Esophagus muscularis mucosa (tissue), 4 donors: ENCODE measurements at regions not wholly inside any gene's neighbourhood (a gene's known extent, or its start where the extent isn't known, plus 50 kb on each side); places are given as distances from the start of the nearest gene placed in this dataset.
"Not testable (repeated sequence)": the region's sequence is repeated elsewhere in the genome, so short reads cannot be mapped to it uniquely, and the experiment has no call there.

Experiments
- DNase-seq: peaks from one replicate; pipeline ENCODE4 v3.0.0-alpha.2; 2017; ENCODE audit errors: extremely low spot score
- H3K27ac ChIP-seq, 4 donors: fragments of 200-600 bp; sonication (generic); replicated peaks in 1 of 4; 1 replicate in 3 of 4; 2 replicates in 1 of 4; pipeline ENCODE4 v1.5.1; 2016 to 2019; ENCODE audit warnings: mild to moderate bottlenecking in 1 of 4
- H3K27me3 ChIP-seq, 4 donors: fragments of 200-600 bp; sonication (generic); one replicate each; pipeline versions ENCODE4 v1.5.1 to v1.6.0; 2016 to 2019
- H3K36me3 ChIP-seq, 4 donors: fragments of 200-600 bp; sonication (generic); one replicate each; pipeline ENCODE4 v1.5.1; 2016 to 2019
- H3K4me1 ChIP-seq, 4 donors: fragments of 200-600 bp; sonication (generic); one replicate each; pipeline ENCODE4 v1.5.1; 2016 to 2019
- H3K4me3 ChIP-seq, 4 donors: fragments of 200-600 bp; sonication (generic); 1 replicate in 2 of 4; 2 replicates in 2 of 4; pipeline ENCODE4 v1.5.1; 2016 to 2019; ENCODE audit warnings: mild to moderate bottlenecking in 4 of 4, moderate library complexity in 1 of 4
- H3K9me3 ChIP-seq, 4 donors: fragments of 200-600 bp; sonication (generic); 1 replicate in 3 of 4; 2 replicates in 1 of 4; pipeline ENCODE4 v1.5.1; 2016 to 2019
- CTCF ChIP-seq, 3 experiments: fragments of 200-600 bp in 2 of 3; fragments of 450-650 bp in 1 of 3; sonication (generic) in 2 of 3; IDR thresholded peaks; one replicate each; pipeline ENCODE4 v1.5.1; 2017 to 2019; ENCODE audit warnings: antibody characterized with exemption in 3 of 3, mild to moderate bottlenecking in 2 of 3, moderate library complexity in 1 of 3
- EP300 ChIP-seq: sonication (generic); formaldehyde crosslinking; IDR thresholded peaks from one replicate; pipeline ENCODE4 v1.6.1; 2017; ENCODE audit warnings: antibody characterized with exemption
- POLR2A ChIP-seq: fragments of 450-650 bp; IDR thresholded peaks from one replicate; pipeline ENCODE4 v1.6.1; 2017; ENCODE audit warnings: antibody characterized with exemption, moderate library complexity, mild to moderate bottlenecking, low read depth
- POLR2AphosphoS5 ChIP-seq, 2 donors: sonication (generic); formaldehyde crosslinking; IDR thresholded peaks; one replicate each; pipeline ENCODE4 v1.6.1; 2017; ENCODE audit warnings: antibody characterized with exemption in 2 of 2
- WGBS: methylation state at CpG from one replicate; pipeline ENCODE4 v1.1.5; 2018; 5-methylcytosine and 5-hydroxymethylcytosine counted together
- intact Hi-C: fragments of 100-400 bp; cut with DNase I; formaldehyde crosslinking; loops from one replicate; pipeline ENCODE4 v1.15.1; 2023

DNA sequence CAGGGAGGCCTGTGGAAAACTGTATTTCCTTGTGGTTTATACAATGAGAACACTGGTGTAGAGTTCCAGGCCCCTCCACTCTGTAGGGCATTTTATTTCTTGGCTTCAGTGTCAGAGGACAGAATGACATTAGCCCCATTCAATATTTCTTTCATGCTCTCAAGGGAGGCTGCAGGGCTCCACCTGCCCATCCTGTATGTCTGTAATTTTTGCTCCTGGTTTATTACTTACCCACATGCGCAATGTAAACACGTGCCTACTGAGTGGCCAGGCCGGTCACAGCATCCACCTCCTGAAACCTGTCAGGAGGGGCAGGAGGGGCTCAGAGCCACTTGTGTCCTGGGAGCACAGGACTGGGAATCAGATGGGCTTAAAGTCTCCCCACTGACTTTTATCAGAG is 82.4 kb downstream of the GADD45G start:
- no peaks in the 10 kb centered on the region for H3K9me3 ChIP-seq
- H3K4me3 ChIP-seq, result no peak overlapping the region
- WGBS, result 87% methylated on average over 3 of the region's 3 CpGs
- H3K36me3 ChIP-seq, result no peaks in the 10 kb centered on the region
- intact Hi-C loops, result no loop called here
- TF ChIP-seq EP300 (no peak), POLR2A (no peak), POLR2AphosphoS5 (IDR thresholded peaks at IDR 0.05) (no peak), CTCF (IDR thresholded peaks at IDR 0.05) (no peak)
- peaks cover 0 to 18% (median 0%) of the 10 kb centered on the region in 4 donors for H3K4me1 ChIP-seq
- H3K27me3 ChIP-seq, result no peaks in the 10 kb centered on the region
- DNase-seq, result no peak
- no peak overlapping the region for H3K27ac ChIP-seq

DNA sequence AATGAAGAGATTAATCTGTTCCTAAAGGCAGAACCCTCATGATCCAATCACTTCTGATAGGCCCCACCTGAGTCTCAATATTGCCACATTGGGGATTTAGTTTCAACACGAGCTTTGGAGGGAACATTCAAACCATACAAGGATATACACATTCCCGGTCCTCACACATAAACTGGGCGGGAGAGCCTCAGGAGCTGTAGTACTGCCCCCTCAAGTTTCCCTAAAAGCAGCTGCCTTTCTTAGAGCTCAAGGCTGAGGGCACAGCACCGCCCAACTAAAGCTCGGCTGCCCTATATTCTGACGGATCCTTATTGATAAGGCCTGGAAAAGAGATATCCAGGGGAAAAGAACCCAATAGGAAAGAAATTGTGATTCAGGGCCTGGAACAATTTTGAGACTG is 83.0 kb downstream of the GADD45G start:
- WGBS, result 88% methylated on average over 6 of the region's 6 CpGs
- Histone ChIP-seq H3K9me3 (no peaks in the 10 kb centered on the region), H3K27ac (no peak overlapping the region), H3K4me3 (no peak overlapping the region), H3K27me3 (no peaks in the 10 kb centered on the region), H3K36me3 (no peaks in the 10 kb centered on the region), H3K4me1 (peaks cover 0 to 18% (median 0%) of the 10 kb centered on the region in 4 donors)
- intact Hi-C loops, result no loop called here
- DNase-seq, result no peak
- TF ChIP-seq EP300 (no peak), POLR2A (no peak), POLR2AphosphoS5 (IDR thresholded peaks at IDR 0.05) (no peak), CTCF (IDR thresholded peaks at IDR 0.05) (no peak)

- intact Hi-C loops, H3K4me3 ChIP-seq, H3K27ac ChIP-seq, H3K9me3 ChIP-seq, DNase-seq, H3K36me3 ChIP-seq, H3K27me3 ChIP-seq: not testable (repeated sequence)
- H3K4me1 ChIP-seq, result peaks cover 0 to 13% (median 0%) of the 10 kb centered on the region in 4 donors
- 76% methylated on average over 5 of the region's 5 CpGs for WGBS
These were observed 84.5 kb downstream of the GADD45G start for GRCh38 chr9:89689321-89689720.

GRCh38 chr9:89690334-89690912 is 85.6 kb downstream of the GADD45G start:
- peaks cover 0 to 7% (median 0%) of the 10 kb centered on the region in 4 donors for H3K4me1 ChIP-seq
- TF ChIP-seq POLR2AphosphoS5 (IDR thresholded peaks at IDR 0.05) (no peak), CTCF (IDR thresholded peaks at IDR 0.05) (no peak), EP300 (no peak), POLR2A (no peak)
- H3K27me3 ChIP-seq, result no peaks in the 10 kb centered on the region
- 78% methylated on average over 3 of the region's 3 CpGs for WGBS
- no peaks in the 10 kb centered on the region for H3K36me3 ChIP-seq
- no peak overlapping the region for H3K27ac ChIP-seq
- no peaks in the 10 kb centered on the region for H3K9me3 ChIP-seq
- H3K4me3 ChIP-seq, result no peak overlapping the region
- intact Hi-C loops, result no loop called here
- no peak for DNase-seq

DNA sequence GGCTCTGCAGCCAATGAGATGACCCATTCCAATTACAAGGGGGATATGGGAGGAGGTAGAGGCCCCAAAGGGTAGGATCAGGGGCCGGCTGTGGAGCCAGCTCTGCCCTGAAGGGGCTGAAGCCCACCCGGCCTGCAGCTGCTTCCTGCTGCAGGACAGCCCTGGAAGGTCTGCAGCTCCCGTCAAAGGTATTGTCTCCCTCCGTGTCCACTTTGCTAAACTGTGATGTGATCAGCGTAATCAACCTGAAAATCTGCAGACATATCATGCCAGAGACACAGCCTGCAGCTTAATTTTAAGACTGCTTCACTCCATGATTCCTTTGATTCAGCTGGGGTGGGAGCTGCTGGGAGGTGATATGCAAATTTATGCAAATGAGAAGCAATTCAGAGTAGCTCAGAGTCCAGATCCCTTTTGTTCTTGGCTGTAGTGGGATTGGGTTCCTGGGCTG is 90.7 kb downstream of the GADD45G start:
- TF ChIP-seq POLR2AphosphoS5 (IDR thresholded peaks at IDR 0.05) (no peak), POLR2A (no peak), EP300 (no peak), CTCF (IDR thresholded peaks at IDR 0.05) (no peak)
- Histone ChIP-seq H3K36me3 (no peaks in the 10 kb centered on the region), H3K27me3 (no peaks in the 10 kb centered on the region), H3K4me1 (no peaks in the 10 kb centered on the region), H3K9me3 (no peaks in the 10 kb centered on the region), H3K4me3 (no peak overlapping the region), H3K27ac (no peak overlapping the region)
- WGBS, result 64% methylated on average over 5 of the region's 5 CpGs
- intact Hi-C loops, result no loop called here
- DNase-seq, result no peak

DNA sequence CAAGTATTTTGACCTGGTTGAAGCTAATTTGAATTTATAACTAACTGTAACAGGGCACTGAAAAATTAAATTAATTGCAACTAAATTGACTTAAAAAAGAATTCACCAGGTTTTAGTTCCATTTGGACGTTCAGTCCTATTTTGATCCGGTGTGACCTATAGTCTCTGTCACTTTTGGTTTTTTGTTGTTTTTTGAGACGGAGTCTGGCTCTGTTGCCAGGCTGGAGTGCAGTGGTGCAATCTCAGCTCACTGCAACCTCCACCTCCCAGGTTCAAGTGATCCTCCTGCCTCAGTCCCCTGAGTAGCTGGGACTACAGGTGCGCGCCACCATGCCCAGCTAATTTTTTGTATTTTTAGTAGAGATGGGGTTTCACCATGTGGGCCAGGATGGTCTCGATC is 91.2 kb downstream of the GADD45G start:
- H3K4me3 ChIP-seq, intact Hi-C loops: not testable (repeated sequence)

More for the DNA sequence above, 91.2 kb downstream of the GADD45G start:
- not testable (repeated sequence) for H3K27ac ChIP-seq, H3K4me1 ChIP-seq, H3K9me3 ChIP-seq, H3K27me3 ChIP-seq, H3K36me3 ChIP-seq, DNase-seq
- 96% methylated on average over 6 of the region's 6 CpGs for WGBS
